ENCODE measurements at regions not wholly inside any gene's neighbourhood (a gene's known extent, or its start where the extent isn't known, plus 50 kb on each side); places are given as distances from the start of the nearest gene placed in this dataset.

GRCh38 chr6:168212362-168212761, 107.2 kb downstream of the DACT2 start:
- no peak for DNase-seq (ENCODE audit: low read depth in 2 of 2)

- DNase-seq (ENCODE audit: low read depth in 2 of 2), result no peak
Measured at GRCh38 chr6:168211681-168212080, 107.9 kb downstream of the DACT2 start.

- no peak for DNase-seq (ENCODE audit: low read depth in 2 of 2)
Measured at GRCh38 chr6:168210239-168211105, 109.1 kb downstream of the DACT2 start.

- DNase-seq (ENCODE audit: low read depth in 2 of 2), result no peak
Measured at GRCh38 chr6:168209420-168209819, 110.2 kb downstream of the DACT2 start.

- no peak for DNase-seq (ENCODE audit: low read depth in 2 of 2)
Measured at GRCh38 chr6:168208854-168209253, 110.7 kb downstream of the DACT2 start.

- no peak for DNase-seq (ENCODE audit: low read depth in 2 of 2)
Measured at GRCh38 chr6:168208402-168208801, 111.2 kb downstream of the DACT2 start.

GRCh38 chr6:168207421-168208175, 112.0 kb downstream of the DACT2 start:
- no peak for DNase-seq (ENCODE audit: low read depth in 2 of 2)

- DNase-seq (ENCODE audit: low read depth in 2 of 2), result no peak
Measured at GRCh38 chr6:168206661-168207274, 112.8 kb downstream of the DACT2 start.

GRCh38 chr6:168206186-168206585, 113.4 kb downstream of the DACT2 start:
- DNase-seq (ENCODE audit: low read depth in 2 of 2), result no peak

- no peak for DNase-seq (ENCODE audit: low read depth in 2 of 2)
Measured at GRCh38 chr6:168201799-168202198, 117.8 kb downstream of the DACT2 start.

GRCh38 chr6:168201383-168201782, 118.2 kb downstream of the DACT2 start:
- DNase-seq (ENCODE audit: low read depth in 2 of 2), result no peak

GRCh38 chr6:168200571-168201134, 118.9 kb downstream of the DACT2 start:
- no peak for DNase-seq (ENCODE audit: low read depth in 2 of 2)

- DNase-seq (ENCODE audit: low read depth in 2 of 2), result no peak
Measured at GRCh38 chr6:168198302-168199180, 119.5 kb upstream of the FRMD1 start.

GRCh38 chr6:168197636-168198301, 118.8 kb upstream of the FRMD1 start:
- DNase-seq (ENCODE audit: low read depth in 2 of 2), result no peak

GRCh38 chr6:168196881-168197635, 118.0 kb upstream of the FRMD1 start:
- DNase-seq (ENCODE audit: low read depth in 2 of 2), result no peak

GRCh38 chr6:168196385-168196860, 117.4 kb upstream of the FRMD1 start:
- no peak for DNase-seq (ENCODE audit: low read depth in 2 of 2)

- no peak for DNase-seq (ENCODE audit: low read depth in 2 of 2)
Measured at GRCh38 chr6:168195712-168196111, 116.7 kb upstream of the FRMD1 start.

GRCh38 chr6:168194732-168195567, 115.9 kb upstream of the FRMD1 start:
- no peak for DNase-seq (ENCODE audit: low read depth in 2 of 2)
